ENCODE measurements at regions not wholly inside any gene's neighbourhood (a gene's known extent, or its start where the extent isn't known, plus 50 kb on each side); places are given as distances from the start of the nearest gene placed in this dataset.

DNA sequence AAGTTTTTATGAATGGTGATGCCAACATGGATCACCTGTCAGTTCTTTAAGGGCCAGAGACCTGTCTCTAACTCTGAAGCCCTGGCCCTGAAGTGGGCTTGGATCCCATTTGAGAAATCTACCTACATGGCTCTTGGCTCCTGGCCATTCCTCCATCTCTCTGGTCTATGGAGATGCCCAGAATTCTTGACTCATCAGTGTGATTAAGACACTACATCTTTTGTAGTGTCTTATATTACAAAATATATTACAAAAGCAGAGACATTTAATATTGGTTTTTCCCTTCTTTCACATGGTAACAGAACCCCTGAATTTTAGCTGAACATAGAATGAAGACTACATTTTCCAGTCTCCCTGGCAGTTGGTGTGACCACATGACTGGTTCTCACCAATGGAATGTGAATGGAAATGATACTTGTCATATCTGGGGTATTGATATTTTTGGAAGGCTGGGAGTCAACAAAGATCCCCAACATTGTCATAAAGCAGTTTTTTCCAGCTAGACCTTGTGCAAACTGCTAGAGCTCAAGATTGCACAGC is 198.3 kb downstream of the SREK1 start (continued):
- TF ChIP-seq, protein P1, sequence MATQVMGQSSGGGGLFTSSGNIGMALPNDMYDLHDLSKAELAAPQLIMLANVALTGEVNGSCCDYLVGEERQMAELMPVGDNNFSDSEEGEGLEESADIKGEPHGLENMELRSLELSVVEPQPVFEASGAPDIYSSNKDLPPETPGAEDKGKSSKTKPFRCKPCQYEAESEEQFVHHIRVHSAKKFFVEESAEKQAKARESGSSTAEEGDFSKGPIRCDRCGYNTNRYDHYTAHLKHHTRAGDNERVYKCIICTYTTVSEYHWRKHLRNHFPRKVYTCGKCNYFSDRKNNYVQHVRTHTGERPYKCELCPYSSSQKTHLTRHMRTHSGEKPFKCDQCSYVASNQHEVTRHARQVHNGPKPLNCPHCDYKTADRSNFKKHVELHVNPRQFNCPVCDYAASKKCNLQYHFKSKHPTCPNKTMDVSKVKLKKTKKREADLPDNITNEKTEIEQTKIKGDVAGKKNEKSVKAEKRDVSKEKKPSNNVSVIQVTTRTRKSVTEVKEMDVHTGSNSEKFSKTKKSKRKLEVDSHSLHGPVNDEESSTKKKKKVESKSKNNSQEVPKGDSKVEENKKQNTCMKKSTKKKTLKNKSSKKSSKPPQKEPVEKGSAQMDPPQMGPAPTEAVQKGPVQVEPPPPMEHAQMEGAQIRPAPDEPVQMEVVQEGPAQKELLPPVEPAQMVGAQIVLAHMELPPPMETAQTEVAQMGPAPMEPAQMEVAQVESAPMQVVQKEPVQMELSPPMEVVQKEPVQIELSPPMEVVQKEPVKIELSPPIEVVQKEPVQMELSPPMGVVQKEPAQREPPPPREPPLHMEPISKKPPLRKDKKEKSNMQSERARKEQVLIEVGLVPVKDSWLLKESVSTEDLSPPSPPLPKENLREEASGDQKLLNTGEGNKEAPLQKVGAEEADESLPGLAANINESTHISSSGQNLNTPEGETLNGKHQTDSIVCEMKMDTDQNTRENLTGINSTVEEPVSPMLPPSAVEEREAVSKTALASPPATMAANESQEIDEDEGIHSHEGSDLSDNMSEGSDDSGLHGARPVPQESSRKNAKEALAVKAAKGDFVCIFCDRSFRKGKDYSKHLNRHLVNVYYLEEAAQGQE (IDR thresholded peaks at IDR 0.05; ENCODE audit: low read depth) = no peak
- TF ChIP-seq EGR1 (IDR thresholded peaks at IDR 0.05; ENCODE audit: low read depth) (no peak), POLR2AphosphoS5 (IDR thresholded peaks at IDR 0.05; ENCODE audit: low read depth, low read length) (no peak), ZFX (IDR thresholded peaks at IDR 0.05) (no peak), JUND (IDR thresholded peaks at IDR 0.05) (no peak), SIN3A (IDR thresholded peaks at IDR 0.05; ENCODE audit: low read depth) (no peak), ZNF274 (IDR thresholded peaks at IDR 0.05; ENCODE audit: low read depth, low read length) (no peak)
- TF ChIP-seq, protein P2, sequence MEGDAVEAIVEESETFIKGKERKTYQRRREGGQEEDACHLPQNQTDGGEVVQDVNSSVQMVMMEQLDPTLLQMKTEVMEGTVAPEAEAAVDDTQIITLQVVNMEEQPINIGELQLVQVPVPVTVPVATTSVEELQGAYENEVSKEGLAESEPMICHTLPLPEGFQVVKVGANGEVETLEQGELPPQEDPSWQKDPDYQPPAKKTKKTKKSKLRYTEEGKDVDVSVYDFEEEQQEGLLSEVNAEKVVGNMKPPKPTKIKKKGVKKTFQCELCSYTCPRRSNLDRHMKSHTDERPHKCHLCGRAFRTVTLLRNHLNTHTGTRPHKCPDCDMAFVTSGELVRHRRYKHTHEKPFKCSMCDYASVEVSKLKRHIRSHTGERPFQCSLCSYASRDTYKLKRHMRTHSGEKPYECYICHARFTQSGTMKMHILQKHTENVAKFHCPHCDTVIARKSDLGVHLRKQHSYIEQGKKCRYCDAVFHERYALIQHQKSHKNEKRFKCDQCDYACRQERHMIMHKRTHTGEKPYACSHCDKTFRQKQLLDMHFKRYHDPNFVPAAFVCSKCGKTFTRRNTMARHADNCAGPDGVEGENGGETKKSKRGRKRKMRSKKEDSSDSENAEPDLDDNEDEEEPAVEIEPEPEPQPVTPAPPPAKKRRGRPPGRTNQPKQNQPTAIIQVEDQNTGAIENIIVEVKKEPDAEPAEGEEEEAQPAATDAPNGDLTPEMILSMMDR (IDR thresholded peaks at IDR 0.05 in 2 of 3, conservative IDR thresholded peaks at IDR 0.05 in 1 of 3; ENCODE audit: borderline replicate concordance in 1 of 3, insufficient read depth in 1 of 3, low read depth in 2 of 3, low read length in 2 of 3) = no peak
